Neural progenitor cell (in vitro differentiated cells): ENCODE measurements at regions not wholly inside any gene's neighbourhood (a gene's known extent, or its start where the extent isn't known, plus 50 kb on each side); places are given as distances from the start of the nearest gene placed in this dataset.
"Not testable (repeated sequence)": the region's sequence is repeated elsewhere in the genome, so short reads cannot be mapped to it uniquely, and the experiment has no call there.

ENCODE experiments used
- DNase-seq: peaks from one replicate; pipeline ENCODE4 v3.0.0-alpha.2; 2016; ENCODE audit warnings: low spot score
- H2AFZ ChIP-seq: fragments of 200-600 bp; sonication (generic); replicated peaks from 2 replicates; pipeline ENCODE4 v1.6.1; 2016; ENCODE audit warnings: antibody characterized with exemption
- H3F3A ChIP-seq: fragments of 200-600 bp; sonication (generic); 2 replicates; pipeline ENCODE4 v1.6.1; 2016; ENCODE audit warnings: antibody characterized with exemption, low read depth
- H3K27ac ChIP-seq: fragments of 200-600 bp; sonication (generic); 2 replicates; pipeline ENCODE4 v1.5.1; 2016; ENCODE audit warnings: mild to moderate bottlenecking
- H3K27me3 ChIP-seq: fragments of 200-600 bp; sonication (generic); 2 replicates; pipeline ENCODE4 v1.6.1; 2016; ENCODE audit warnings: mild to moderate bottlenecking, moderate library complexity
- H3K36me3 ChIP-seq: fragments of 200-600 bp; sonication (generic); 2 replicates; pipeline ENCODE4 v1.5.1; 2016
- H3K4me1 ChIP-seq: fragments of 200-600 bp; sonication (generic); 2 replicates; pipeline ENCODE4 v1.6.1; 2016; ENCODE audit warnings: mixed run types
- H3K4me2 ChIP-seq: fragments of 200-600 bp; sonication (generic); 2 replicates; pipeline ENCODE4 v1.6.1; 2016
- H3K4me3 ChIP-seq: fragments of 200-600 bp; sonication (generic); 2 replicates; pipeline ENCODE4 v1.5.1; 2016
- H3K79me2 ChIP-seq: fragments of 200-600 bp; sonication (generic); 2 replicates; pipeline ENCODE4 v1.6.1; 2016; ENCODE audit warnings: low read depth
- H3K9ac ChIP-seq: fragments of 200-600 bp; sonication (generic); 2 replicates; pipeline ENCODE4 v1.6.1; 2016
- H3K9me3 ChIP-seq: fragments of 200-600 bp; sonication (generic); 2 replicates; pipeline ENCODE4 v1.5.1; 2016; ENCODE audit warnings: low read depth
- H4K20me1 ChIP-seq: fragments of 200-600 bp; sonication (generic); 2 replicates; pipeline ENCODE4 v1.6.1; 2016; ENCODE audit warnings: low read depth
- H3K27ac Mint-ChIP-seq: 3 replicates; pipeline ENCODE4 v1.8.0; 2021; ENCODE audit warnings: mixed read lengths
- H3K27me3 Mint-ChIP-seq: 2 replicates; pipeline ENCODE4 v1.8.0; 2022; ENCODE audit warnings: low read depth, mild to moderate bottlenecking, inconsistent platforms, moderate library complexity, mixed read lengths; ENCODE audit not compliant: insufficient read depth
- H3K36me3 Mint-ChIP-seq: 3 replicates; pipeline ENCODE4 v1.8.0; 2021; ENCODE audit warnings: mixed read lengths
- H3K4me1 Mint-ChIP-seq: 3 replicates; pipeline ENCODE4 v1.8.0; 2021; ENCODE audit warnings: mixed read lengths
- H3K4me3 Mint-ChIP-seq: 3 replicates; pipeline ENCODE4 v1.8.0; 2021; ENCODE audit warnings: mild to moderate bottlenecking, moderate library complexity, mixed read lengths
- H3K9me3 Mint-ChIP-seq: 3 replicates; pipeline ENCODE4 v1.8.0; 2020; ENCODE audit warnings: mixed read lengths
- CTCF ChIP-seq: fragments of 200-600 bp; sonication (generic); IDR thresholded peaks from 2 replicates; pipeline ENCODE4 v1.5.1; 2017; ENCODE audit warnings: antibody characterized with exemption, mild to moderate bottlenecking
- EZH2 ChIP-seq: fragments of 200-600 bp; sonication (generic); IDR thresholded peaks from 2 replicates; pipeline ENCODE4 v1.6.1; 2017; ENCODE audit warnings: antibody characterized with exemption, mild to moderate bottlenecking, moderate library complexity
- EZH2phosphoT487 ChIP-seq: fragments of 200-600 bp; sonication (generic); IDR thresholded peaks from 2 replicates; pipeline ENCODE4 v1.6.1; 2017; ENCODE audit warnings: antibody characterized with exemption

- TF ChIP-seq EZH2phosphoT487 (no peak), CTCF (no peak), EZH2 (no peak)
- H3K27ac ChIP-seq = no peak overlapping the region
- H3K9me3 ChIP-seq = no peaks in the 10 kb centered on the region
- Mint-ChIP-seq H3K9me3 (no peaks in the 10 kb centered on the region), H3K36me3 (no peaks in the 10 kb centered on the region), H3K4me1 (no peaks in the 10 kb centered on the region), H3K27ac (no peak overlapping the region), H3K27me3 (no peaks in the 10 kb centered on the region), H3K4me3 (no peak overlapping the region)
- H4K20me1 ChIP-seq = no peaks in the 10 kb centered on the region
- no peak for DNase-seq
- H3K4me1 ChIP-seq = no peaks in the 10 kb centered on the region
- H3F3A ChIP-seq = no peaks in the 10 kb centered on the region
- no peak overlapping the region for H3K9ac ChIP-seq
- no peak overlapping the region for H2AFZ ChIP-seq
- H3K4me2 ChIP-seq = no peak overlapping the region
- no peaks in the 10 kb centered on the region for H3K79me2 ChIP-seq
- no peak overlapping the region for H3K4me3 ChIP-seq
- no peaks in the 10 kb centered on the region for H3K27me3 ChIP-seq
- H3K36me3 ChIP-seq = no peaks in the 10 kb centered on the region
These were observed 518.6 kb upstream of the NUDT12 start for GRCh38 chr5:104081232-104081631.

- no peak overlapping the region for H3K27ac Mint-ChIP-seq
- Histone ChIP-seq H2AFZ (no peak overlapping the region), H3F3A (no peaks in the 10 kb centered on the region), H3K4me2 (no peak overlapping the region), H3K9me3 (no peaks in the 10 kb centered on the region), H3K27ac (no peak overlapping the region), H3K27me3 (no peaks in the 10 kb centered on the region), H3K79me2 (no peaks in the 10 kb centered on the region), H3K4me1 (no peaks in the 10 kb centered on the region), H3K36me3 (no peaks in the 10 kb centered on the region), H3K4me3 (no peak overlapping the region), H3K9ac (no peak overlapping the region), H4K20me1 (no peaks in the 10 kb centered on the region)
- H3K4me1 Mint-ChIP-seq = no peaks in the 10 kb centered on the region
- DNase-seq = no peak
- H3K9me3 Mint-ChIP-seq = no peaks in the 10 kb centered on the region
- no peaks in the 10 kb centered on the region for H3K36me3 Mint-ChIP-seq
- H3K27me3 Mint-ChIP-seq = no peaks in the 10 kb centered on the region
- TF ChIP-seq EZH2phosphoT487 (no peak), EZH2 (no peak), CTCF (no peak)
- H3K4me3 Mint-ChIP-seq = no peak overlapping the region
These were observed 518.1 kb upstream of the NUDT12 start for GRCh38 chr5:104080646-104081175.

- not testable (repeated sequence) for H3K36me3 ChIP-seq, H3K4me3 ChIP-seq, H3K79me2 ChIP-seq, H3K27me3 ChIP-seq, H3K4me1 ChIP-seq, H3K9ac ChIP-seq, H3K27ac ChIP-seq, H3K27ac Mint-ChIP-seq, H3K4me2 ChIP-seq, H2AFZ ChIP-seq, H3K27me3 Mint-ChIP-seq, H3K9me3 ChIP-seq, H3K36me3 Mint-ChIP-seq, DNase-seq, H3K4me1 Mint-ChIP-seq, H3K4me3 Mint-ChIP-seq, H4K20me1 ChIP-seq, H3F3A ChIP-seq, H3K9me3 Mint-ChIP-seq
These were observed 517.5 kb upstream of the NUDT12 start for GRCh38 chr5:104079861-104080645.

DNA sequence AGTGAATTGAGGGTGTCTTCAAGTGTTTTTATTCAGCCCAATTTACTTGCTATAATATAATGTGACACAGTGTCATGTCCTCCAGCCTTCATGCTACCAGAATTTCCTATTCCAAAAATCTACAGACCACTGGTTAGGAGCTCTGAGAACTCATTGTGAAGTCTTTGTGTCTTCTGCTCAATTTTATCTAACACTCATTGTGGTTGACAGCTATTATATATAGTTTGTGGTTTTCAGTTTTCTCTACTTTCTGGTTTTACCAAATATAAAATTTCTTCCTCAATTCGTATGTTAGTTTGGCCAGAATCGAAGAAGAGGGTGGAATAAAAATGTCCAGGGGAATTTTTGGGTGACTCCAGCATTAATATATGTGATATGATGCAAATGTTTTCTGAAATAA lies 509.3 kb upstream of the NUDT12 start:
- no peaks in the 10 kb centered on the region for H3K27me3 ChIP-seq
- no peak overlapping the region for H3K27ac ChIP-seq
- H3K36me3 ChIP-seq = no peaks in the 10 kb centered on the region
- DNase-seq = no peak
- no peak for TF ChIP-seq CTCF
- no peak for TF ChIP-seq EZH2
- no peak for TF ChIP-seq EZH2phosphoT487
- no peak overlapping the region for H3K9ac ChIP-seq
- Mint-ChIP-seq H3K4me1 (no peaks in the 10 kb centered on the region), H3K27ac (no peak overlapping the region), H3K9me3 (no peaks in the 10 kb centered on the region), H3K36me3 (no peaks in the 10 kb centered on the region), H3K4me3 (no peak overlapping the region), H3K27me3 (no peaks in the 10 kb centered on the region)
- H4K20me1 ChIP-seq = no peaks in the 10 kb centered on the region
- H2AFZ ChIP-seq = no peak overlapping the region
- no peak overlapping the region for H3K4me3 ChIP-seq
- H3K9me3 ChIP-seq = no peaks in the 10 kb centered on the region
- H3K4me2 ChIP-seq = no peak overlapping the region
- no peaks in the 10 kb centered on the region for H3F3A ChIP-seq
- no peaks in the 10 kb centered on the region for H3K4me1 ChIP-seq
- no peaks in the 10 kb centered on the region for H3K79me2 ChIP-seq
